Dendritic cell treated with granulocyte-macrophage colony-stimulating factor and Interleukin-4, amounts not matched to agents 40 ng/mL and 50 ng/mL, for 4 days (primary cell): ENCODE measurements at regions not wholly inside any gene's neighbourhood (a gene's known extent, or its start where the extent isn't known, plus 50 kb on each side); places are given as distances from the start of the nearest gene placed in this dataset.

Experiments
- H3K27ac Mint-ChIP-seq: one replicate; pipeline ENCODE4 v1.8.0; 2022; ENCODE audit warnings: mild to moderate bottlenecking, mixed read lengths
- H3K27me3 Mint-ChIP-seq: one replicate; pipeline ENCODE4 v1.8.0; 2022; ENCODE audit warnings: mild to moderate bottlenecking, mixed read lengths
- H3K36me3 Mint-ChIP-seq: one replicate; pipeline ENCODE4 v1.8.0; 2022; ENCODE audit warnings: low read depth, mixed read lengths
- H3K4me1 Mint-ChIP-seq: one replicate; pipeline ENCODE4 v1.8.0; 2022; ENCODE audit warnings: low read depth, mixed read lengths
- H3K4me3 Mint-ChIP-seq: one replicate; pipeline ENCODE4 v1.8.0; 2022; ENCODE audit warnings: mild to moderate bottlenecking, moderate library complexity, mixed read lengths
- H3K9me3 Mint-ChIP-seq: one replicate; pipeline ENCODE4 v1.8.0; 2022; ENCODE audit warnings: mixed read lengths
- intact Hi-C: fragments of 100-400 bp; cut with micrococcal nuclease; formaldehyde crosslinking; loops from one replicate; pipeline ENCODE4 v1.15.0; 2022

GRCh38 chr6:125665295-125665814 lies 84.1 kb upstream of the HEY2 start:
- no peaks in the 10 kb centered on the region for H3K4me1 Mint-ChIP-seq
- H3K27me3 Mint-ChIP-seq = peaks cover 2% of the 10 kb centered on the region
- H3K4me3 Mint-ChIP-seq = no peak overlapping the region
- H3K36me3 Mint-ChIP-seq = no peaks in the 10 kb centered on the region
- intact Hi-C loops = no loop called here
- no peak overlapping the region for H3K27ac Mint-ChIP-seq
- no peaks in the 10 kb centered on the region for H3K9me3 Mint-ChIP-seq

GRCh38 chr6:125667326-125667725 lies 82.1 kb upstream of the HEY2 start:
- Mint-ChIP-seq H3K36me3 (no peaks in the 10 kb centered on the region), H3K27me3 (peaks cover 2% of the 10 kb centered on the region), H3K4me3 (no peak overlapping the region), H3K4me1 (no peaks in the 10 kb centered on the region), H3K27ac (no peak overlapping the region), H3K9me3 (no peaks in the 10 kb centered on the region)
- intact Hi-C loops = no loop called here

GRCh38 chr6:125668071-125668470 lies 81.4 kb upstream of the HEY2 start:
- no peaks in the 10 kb centered on the region for H3K36me3 Mint-ChIP-seq
- H3K4me3 Mint-ChIP-seq = no peak overlapping the region
- intact Hi-C loops = no loop called here
- H3K27me3 Mint-ChIP-seq = peaks cover 2% of the 10 kb centered on the region
- H3K27ac Mint-ChIP-seq = no peak overlapping the region
- H3K9me3 Mint-ChIP-seq = no peaks in the 10 kb centered on the region
- H3K4me1 Mint-ChIP-seq = no peaks in the 10 kb centered on the region

- H3K27me3 Mint-ChIP-seq = no peaks in the 10 kb centered on the region
- no peak overlapping the region for H3K4me3 Mint-ChIP-seq
- H3K4me1 Mint-ChIP-seq = no peaks in the 10 kb centered on the region
- intact Hi-C loops = no loop called here
- H3K36me3 Mint-ChIP-seq = no peaks in the 10 kb centered on the region
- H3K9me3 Mint-ChIP-seq = no peaks in the 10 kb centered on the region
- H3K27ac Mint-ChIP-seq = no peak overlapping the region
Measured at GRCh38 chr6:125670568-125670967, 78.9 kb upstream of the HEY2 start.

- Mint-ChIP-seq H3K4me3 (no peak overlapping the region), H3K27me3 (no peaks in the 10 kb centered on the region)
- intact Hi-C loops = no loop called here
Measured at GRCh38 chr6:125671323-125671722, 78.1 kb upstream of the HEY2 start.

GRCh38 chr6:125674230-125674629 lies 75.2 kb upstream of the HEY2 start:
- Mint-ChIP-seq H3K4me3 (no peak overlapping the region), H3K9me3 (no peaks in the 10 kb centered on the region), H3K36me3 (no peaks in the 10 kb centered on the region), H3K27ac (no peak overlapping the region), H3K27me3 (no peaks in the 10 kb centered on the region), H3K4me1 (no peaks in the 10 kb centered on the region)
- intact Hi-C loops = no loop called here

More at GRCh38 chr6:125671323-125671722, 78.1 kb upstream of the HEY2 start:
- Mint-ChIP-seq H3K4me1 (no peaks in the 10 kb centered on the region), H3K9me3 (no peaks in the 10 kb centered on the region), H3K36me3 (no peaks in the 10 kb centered on the region), H3K27ac (no peak overlapping the region)

- Mint-ChIP-seq H3K27ac (no peak overlapping the region), H3K4me1 (no peaks in the 10 kb centered on the region), H3K36me3 (no peaks in the 10 kb centered on the region), H3K27me3 (no peaks in the 10 kb centered on the region), H3K4me3 (no peak overlapping the region), H3K9me3 (no peaks in the 10 kb centered on the region)
- intact Hi-C loops = no loop called here
Measured at GRCh38 chr6:125678601-125679000, 70.8 kb upstream of the HEY2 start.

GRCh38 chr6:125679128-125679527 lies 70.3 kb upstream of the HEY2 start:
- intact Hi-C loops = no loop called here
- no peaks in the 10 kb centered on the region for H3K4me1 Mint-ChIP-seq
- no peaks in the 10 kb centered on the region for H3K36me3 Mint-ChIP-seq
- no peaks in the 10 kb centered on the region for H3K27me3 Mint-ChIP-seq
- H3K9me3 Mint-ChIP-seq = no peaks in the 10 kb centered on the region
- no peak overlapping the region for H3K4me3 Mint-ChIP-seq
- no peak overlapping the region for H3K27ac Mint-ChIP-seq

- no peaks in the 10 kb centered on the region for H3K4me1 Mint-ChIP-seq
- H3K9me3 Mint-ChIP-seq = no peaks in the 10 kb centered on the region
- no peaks in the 10 kb centered on the region for H3K27me3 Mint-ChIP-seq
- intact Hi-C loops = no loop called here
- H3K4me3 Mint-ChIP-seq = no peak overlapping the region
- no peak overlapping the region for H3K27ac Mint-ChIP-seq
- H3K36me3 Mint-ChIP-seq = no peaks in the 10 kb centered on the region
Measured at GRCh38 chr6:125679651-125680050, 69.8 kb upstream of the HEY2 start.

- Mint-ChIP-seq H3K4me1 (no peaks in the 10 kb centered on the region), H3K27me3 (no peaks in the 10 kb centered on the region), H3K4me3 (no peak overlapping the region), H3K27ac (no peak overlapping the region), H3K9me3 (no peaks in the 10 kb centered on the region), H3K36me3 (no peaks in the 10 kb centered on the region)
- intact Hi-C loops = no loop called here
Measured at GRCh38 chr6:125682939-125683338, 66.5 kb upstream of the HEY2 start.

- intact Hi-C loops = no loop called here
- no peak overlapping the region for H3K27ac Mint-ChIP-seq
- no peaks in the 10 kb centered on the region for H3K27me3 Mint-ChIP-seq
Measured at GRCh38 chr6:125688138-125688537, 61.3 kb upstream of the HEY2 start.

GRCh38 chr6:125693480-125693879 lies 56.0 kb upstream of the HEY2 start:
- H3K4me3 Mint-ChIP-seq = no peak overlapping the region
- no peaks in the 10 kb centered on the region for H3K9me3 Mint-ChIP-seq
- H3K4me1 Mint-ChIP-seq = no peaks in the 10 kb centered on the region
- intact Hi-C loops = no loop called here
- no peak overlapping the region for H3K27ac Mint-ChIP-seq
- H3K27me3 Mint-ChIP-seq = peaks cover 2% of the 10 kb centered on the region
- H3K36me3 Mint-ChIP-seq = no peaks in the 10 kb centered on the region

More at GRCh38 chr6:125688138-125688537, 61.3 kb upstream of the HEY2 start:
- Mint-ChIP-seq H3K9me3 (no peaks in the 10 kb centered on the region), H3K36me3 (no peaks in the 10 kb centered on the region), H3K4me1 (no peaks in the 10 kb centered on the region), H3K4me3 (no peak overlapping the region)

GRCh38 chr6:125699591-125699990 lies 49.8 kb upstream of the HEY2 start:
- peaks cover 2% of the 10 kb centered on the region for H3K27me3 Mint-ChIP-seq
- no peak overlapping the region for H3K27ac Mint-ChIP-seq
- no peaks in the 10 kb centered on the region for H3K4me1 Mint-ChIP-seq
- H3K9me3 Mint-ChIP-seq = no peaks in the 10 kb centered on the region
- H3K36me3 Mint-ChIP-seq = no peaks in the 10 kb centered on the region
- intact Hi-C loops = no loop called here
- no peak overlapping the region for H3K4me3 Mint-ChIP-seq
